Natural killer cell treated with Interleukin-12 subunit alpha and Interleukin-12 subunit beta and Interleukin-15 and Interleukin-18, amount 100 ng/mL, for 72 hours (primary cell): ENCODE measurements at regions not wholly inside any gene's neighbourhood (a gene's known extent, or its start where the extent isn't known, plus 50 kb on each side); places are given as distances from the start of the nearest gene placed in this dataset.

Source experiments
- ATAC-seq, 2 donors: fragments of 150-1000 bp; cut with Tn5 transposase in 1 of 2; sonication (Bioruptor Pico), chemical (Tn5 transposase) in 1 of 2; 2 replicates each; pipeline ENCODE4 v1.10.0; 2021
- DNase-seq: peaks from one replicate; pipeline ENCODE4 v3.0.0; 2022; ENCODE audit warnings: low spot score
- H3K27ac Mint-ChIP-seq, 2 donors: 1 replicate in 1 of 2; 2 replicates in 1 of 2; pipeline ENCODE4 v1.8.0; 2022; ENCODE audit warnings: mixed read lengths in 2 of 2, mild to moderate bottlenecking in 1 of 2, moderate library complexity in 1 of 2
- H3K27me3 Mint-ChIP-seq, 2 donors: 1 replicate in 1 of 2; 2 replicates in 1 of 2; pipeline ENCODE4 v1.8.0; 2022; ENCODE audit warnings: mixed read lengths in 2 of 2
- H3K36me3 Mint-ChIP-seq: one replicate; pipeline ENCODE4 v1.8.0; 2022; ENCODE audit warnings: mixed read lengths
- H3K4me1 Mint-ChIP-seq, 2 donors: 1 replicate in 1 of 2; 2 replicates in 1 of 2; pipeline ENCODE4 v1.8.0; 2022; ENCODE audit warnings: low read depth in 2 of 2, mixed read lengths in 2 of 2, mild to moderate bottlenecking in 1 of 2
- H3K4me3 Mint-ChIP-seq: one replicate; pipeline ENCODE4 v1.8.0; 2022; ENCODE audit warnings: mixed read lengths
- H3K9me3 Mint-ChIP-seq: 2 replicates; pipeline ENCODE4 v1.8.0; 2022; ENCODE audit warnings: mixed read lengths

DNA sequence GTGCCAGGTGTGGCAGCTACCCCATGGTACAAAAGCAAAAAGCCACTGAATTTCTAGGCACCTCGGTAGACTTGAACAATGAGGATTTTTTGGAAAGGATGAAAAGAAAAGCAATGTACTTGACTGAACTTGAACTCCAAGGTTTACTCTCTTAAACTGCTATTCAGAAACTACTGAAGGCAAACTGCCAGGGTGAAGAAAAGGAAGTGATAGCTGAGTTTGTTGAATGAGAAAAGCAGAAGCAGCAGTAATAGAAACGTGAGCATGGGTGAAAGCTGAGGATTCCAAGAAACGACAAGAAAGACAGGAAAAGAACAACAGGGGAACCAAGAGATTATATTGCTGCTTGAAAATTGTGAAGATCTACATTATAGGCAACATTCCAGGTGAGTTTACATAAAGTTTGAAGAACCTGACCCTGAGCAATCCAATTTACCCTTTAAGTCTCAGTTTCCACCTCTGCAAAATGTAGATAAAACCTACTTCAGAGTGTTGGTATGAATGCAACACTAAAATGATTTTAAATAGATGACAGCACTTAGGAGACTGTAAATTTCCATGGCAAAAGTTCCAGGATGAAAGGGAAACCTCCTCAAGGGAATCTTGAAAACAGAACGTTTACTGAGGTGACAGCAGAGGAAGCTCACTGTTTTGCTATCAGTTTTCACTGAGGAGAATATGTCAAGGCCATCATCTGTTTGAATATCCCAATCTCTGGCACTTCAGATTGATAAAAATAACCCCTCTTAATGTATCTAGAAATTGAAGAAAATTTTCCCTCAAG is 245.8 kb downstream of the SPATA31D1 start:
- Mint-ChIP-seq H3K4me1 (no peaks in the 10 kb centered on the region), H3K27me3 (no peaks in the 10 kb centered on the region), H3K9me3 (peaks cover 25% of the 10 kb centered on the region), H3K27ac (no peak overlapping the region), H3K4me3 (no peak overlapping the region), H3K36me3 (peaks cover 12% of the 10 kb centered on the region)
- ATAC-seq (no peak), DNase-seq (no peak)

- ATAC-seq = no peak
- H3K36me3 Mint-ChIP-seq = peaks cover 12% of the 10 kb centered on the region
- H3K27me3 Mint-ChIP-seq = no peaks in the 10 kb centered on the region
- DNase-seq = no peak
- H3K27ac Mint-ChIP-seq = no peak overlapping the region
- no peaks in the 10 kb centered on the region for H3K4me1 Mint-ChIP-seq
- peaks cover 21% of the 10 kb centered on the region for H3K9me3 Mint-ChIP-seq
- no peak overlapping the region for H3K4me3 Mint-ChIP-seq
These were observed 253.9 kb downstream of the SPATA31D1 start for GRCh38 chr9:82242285-82242963.

DNA sequence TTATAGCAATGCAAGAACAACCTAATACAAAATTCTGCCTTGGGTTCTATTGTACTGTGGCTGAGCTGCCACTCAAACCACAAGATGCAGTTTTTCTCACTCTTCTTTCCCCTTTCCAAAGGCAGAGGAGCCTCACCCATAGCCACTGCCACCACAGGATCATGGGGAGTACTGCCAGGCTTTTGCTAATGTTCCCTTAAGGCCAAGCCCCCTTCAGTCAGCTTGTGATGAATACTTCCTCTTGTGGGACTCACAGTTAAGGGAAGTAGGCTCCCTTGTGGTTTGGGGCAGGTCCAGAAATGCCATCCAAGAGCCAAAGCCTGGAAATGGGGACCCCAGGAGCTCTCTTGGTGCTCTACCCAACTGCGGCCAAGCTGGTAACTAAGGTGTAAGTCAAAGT is 258.7 kb downstream of the SPATA31D1 start:
- no peak for ATAC-seq
- Mint-ChIP-seq H3K4me1 (no peaks in the 10 kb centered on the region), H3K27ac (no peak overlapping the region), H3K9me3 (peaks cover 3% of the 10 kb centered on the region), H3K36me3 (no peaks in the 10 kb centered on the region), H3K4me3 (no peak overlapping the region), H3K27me3 (no peaks in the 10 kb centered on the region)
- DNase-seq = no peak

DNA sequence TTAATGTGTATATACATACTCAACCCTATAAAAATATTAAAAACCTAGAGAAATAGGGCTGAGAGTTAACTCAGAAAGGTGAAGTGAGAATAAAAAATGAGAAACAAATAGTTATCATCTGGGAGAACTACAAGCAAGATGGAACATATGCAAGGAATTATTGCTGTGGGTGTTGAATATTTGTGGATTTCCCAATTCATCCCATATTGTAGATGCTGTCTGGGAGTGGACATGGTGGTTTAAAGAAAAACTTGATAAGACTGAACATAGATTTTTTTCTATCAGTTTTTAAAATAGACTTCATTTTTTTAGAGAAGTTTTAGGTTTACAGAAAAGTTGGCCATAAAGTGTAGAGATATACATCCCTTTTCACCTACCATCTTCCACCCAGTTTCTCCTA is 263.5 kb downstream of the SPATA31D1 start:
- Mint-ChIP-seq H3K27me3 (no peaks in the 10 kb centered on the region), H3K4me3 (no peak overlapping the region), H3K27ac (no peak overlapping the region), H3K36me3 (no peaks in the 10 kb centered on the region), H3K4me1 (no peaks in the 10 kb centered on the region), H3K9me3 (no peaks in the 10 kb centered on the region)
- no peak for DNase-seq
- no peak for ATAC-seq

GRCh38 chr9:82254646-82255367 is 266.2 kb downstream of the SPATA31D1 start:
- Mint-ChIP-seq H3K4me3 (no peak overlapping the region), H3K27me3 (no peaks in the 10 kb centered on the region), H3K27ac (no peak overlapping the region), H3K4me1 (no peaks in the 10 kb centered on the region), H3K9me3 (no peaks in the 10 kb centered on the region), H3K36me3 (no peaks in the 10 kb centered on the region)
- ATAC-seq (no peak), DNase-seq (no peak)

DNA sequence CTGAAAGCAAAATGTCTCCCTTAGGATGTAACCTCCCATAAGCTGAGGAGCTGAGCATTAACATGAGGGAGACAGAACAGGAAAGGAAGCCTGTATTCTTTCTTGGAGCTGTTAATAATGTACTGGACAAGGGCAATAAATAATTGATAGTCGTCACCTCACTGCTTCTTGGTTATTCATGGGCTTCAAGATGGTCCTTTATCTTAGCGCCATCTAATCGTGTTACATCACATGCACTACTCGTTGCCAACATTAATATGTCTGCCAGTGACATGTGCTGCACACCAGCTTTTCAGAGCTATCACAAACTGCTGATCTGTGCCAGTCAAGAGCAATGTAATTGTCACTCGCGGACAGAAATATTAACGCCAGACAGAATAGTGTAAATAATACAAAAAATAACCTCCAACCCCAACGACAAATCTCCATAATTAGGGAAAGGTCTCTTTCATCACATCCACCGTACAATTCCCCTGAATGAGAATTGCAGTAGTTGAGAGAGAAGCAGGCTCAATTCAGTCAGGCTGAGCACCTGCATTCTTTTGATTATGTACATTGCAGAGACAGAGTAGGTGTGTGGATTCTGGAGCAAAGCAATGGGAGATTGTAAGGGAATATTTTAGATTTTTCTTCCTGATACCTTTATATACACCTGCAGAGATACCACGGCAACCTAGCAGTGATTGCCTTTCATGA is 267.1 kb downstream of the SPATA31D1 start:
- DNase-seq (no peak), ATAC-seq (no peak)
- H3K27me3 Mint-ChIP-seq = no peaks in the 10 kb centered on the region
- H3K27ac Mint-ChIP-seq = no peak overlapping the region
- H3K4me3 Mint-ChIP-seq = no peak overlapping the region
- H3K36me3 Mint-ChIP-seq = no peaks in the 10 kb centered on the region
- no peaks in the 10 kb centered on the region for H3K4me1 Mint-ChIP-seq
- no peaks in the 10 kb centered on the region for H3K9me3 Mint-ChIP-seq

DNA sequence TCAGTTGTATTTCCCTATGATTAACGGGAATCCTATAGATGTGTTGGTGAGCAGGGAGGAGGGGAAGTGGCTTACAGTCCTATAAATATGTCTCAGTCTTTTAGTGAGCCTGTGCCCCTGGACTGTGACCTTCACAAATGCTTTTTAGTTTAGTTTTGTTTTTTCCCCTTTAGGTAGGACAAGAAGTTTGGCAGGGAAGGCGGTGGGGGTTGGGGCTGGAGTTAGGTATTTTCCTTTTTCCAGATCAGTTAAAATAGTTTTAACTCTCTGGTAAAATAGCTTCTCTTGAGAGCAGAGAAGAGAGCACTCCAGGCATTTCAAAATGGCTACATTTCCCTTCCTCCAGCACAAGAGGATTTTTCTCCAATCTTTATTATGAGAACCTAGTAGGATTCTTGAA is 272.1 kb downstream of the SPATA31D1 start:
- H3K27ac Mint-ChIP-seq = no peak overlapping the region
- H3K9me3 Mint-ChIP-seq = no peaks in the 10 kb centered on the region
- H3K4me1 Mint-ChIP-seq = no peaks in the 10 kb centered on the region
- H3K4me3 Mint-ChIP-seq = no peak overlapping the region
- no peaks in the 10 kb centered on the region for H3K36me3 Mint-ChIP-seq
- H3K27me3 Mint-ChIP-seq = no peaks in the 10 kb centered on the region
- ATAC-seq = no peak
- DNase-seq = no peak

GRCh38 chr9:82263619-82264018 is 275.0 kb downstream of the SPATA31D1 start:
- H3K4me3 Mint-ChIP-seq = no peak overlapping the region
- DNase-seq = no peak

DNA sequence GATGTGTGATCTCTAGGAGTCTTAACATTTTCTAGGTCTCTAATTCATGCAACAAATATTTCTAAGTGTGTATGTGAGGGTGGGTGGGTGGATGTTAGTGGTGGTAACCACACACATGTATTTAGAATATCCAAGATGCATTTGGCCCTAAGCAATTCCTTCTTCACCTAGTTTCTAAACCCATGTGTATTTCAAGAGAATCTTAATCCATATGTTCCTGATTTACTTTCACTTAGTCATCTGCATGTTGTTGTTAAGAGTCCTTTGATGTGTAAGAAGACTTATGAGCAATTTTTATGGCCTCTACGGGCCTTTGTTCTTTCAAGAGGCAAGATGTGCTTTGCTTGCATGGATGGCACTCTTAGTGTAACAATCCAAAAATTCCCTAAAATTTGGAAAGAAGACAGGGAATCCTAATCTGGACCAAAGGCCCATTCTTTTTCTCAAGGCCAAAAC is 282.6 kb downstream of the SPATA31D1 start:
- DNase-seq = no peak
- peaks cover 4% of the 10 kb centered on the region for H3K9me3 Mint-ChIP-seq

More at GRCh38 chr9:82263619-82264018, 275.0 kb downstream of the SPATA31D1 start:
- Mint-ChIP-seq H3K4me1 (no peaks in the 10 kb centered on the region), H3K27ac (no peak overlapping the region), H3K36me3 (no peaks in the 10 kb centered on the region), H3K9me3 (no peaks in the 10 kb centered on the region), H3K27me3 (no peaks in the 10 kb centered on the region)
- no peak for ATAC-seq

GRCh38 chr9:82273121-82273520 is 284.5 kb downstream of the SPATA31D1 start:
- H3K4me3 Mint-ChIP-seq = no peak overlapping the region
- H3K27ac Mint-ChIP-seq = no peak overlapping the region
- DNase-seq (no peak), ATAC-seq (no peak)
- H3K4me1 Mint-ChIP-seq = no peaks in the 10 kb centered on the region
- H3K27me3 Mint-ChIP-seq = no peaks in the 10 kb centered on the region
- no peaks in the 10 kb centered on the region for H3K36me3 Mint-ChIP-seq
- peaks cover 9% of the 10 kb centered on the region for H3K9me3 Mint-ChIP-seq

More for the DNA sequence above, 282.6 kb downstream of the SPATA31D1 start:
- H3K36me3 Mint-ChIP-seq = no peaks in the 10 kb centered on the region
- H3K27ac Mint-ChIP-seq = no peak overlapping the region
- no peaks in the 10 kb centered on the region for H3K27me3 Mint-ChIP-seq
- H3K4me1 Mint-ChIP-seq = no peaks in the 10 kb centered on the region
- ATAC-seq = no peak
- no peak overlapping the region for H3K4me3 Mint-ChIP-seq

DNA sequence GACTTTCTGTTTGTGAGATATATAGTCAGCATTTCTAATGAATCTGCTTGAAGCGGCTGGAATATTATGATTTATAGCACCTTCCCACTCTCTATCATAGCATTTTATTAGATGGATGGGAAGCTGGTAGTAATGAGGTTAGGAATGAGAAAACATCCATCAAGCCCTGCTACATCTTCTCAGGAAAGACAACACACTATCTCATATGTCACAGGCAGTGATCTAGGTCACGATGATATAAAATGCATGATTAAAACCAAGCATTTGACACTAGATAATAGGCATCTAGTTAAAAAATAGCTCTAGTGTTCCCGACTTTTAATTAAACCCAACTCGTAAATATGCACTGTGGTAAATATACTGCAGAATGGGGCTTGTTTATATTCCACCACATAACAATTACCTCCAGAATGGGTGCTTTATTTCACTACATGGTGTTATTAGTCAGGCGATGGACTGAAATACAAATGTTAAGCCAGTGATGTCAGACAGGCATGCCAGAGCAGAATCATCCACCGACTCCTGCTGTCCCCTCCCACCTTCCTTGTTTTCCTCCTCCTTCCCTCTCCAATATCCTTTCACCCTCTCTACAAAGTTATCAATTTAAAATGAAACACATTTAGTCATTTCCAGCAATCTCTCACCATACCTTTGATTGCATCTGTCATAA is 286.8 kb downstream of the SPATA31D1 start:
- H3K27ac Mint-ChIP-seq = no peak overlapping the region
- no peak overlapping the region for H3K4me3 Mint-ChIP-seq
- H3K9me3 Mint-ChIP-seq = peaks cover 12% of the 10 kb centered on the region
- ATAC-seq = no peak
- H3K4me1 Mint-ChIP-seq = no peaks in the 10 kb centered on the region
- no peaks in the 10 kb centered on the region for H3K27me3 Mint-ChIP-seq
- no peaks in the 10 kb centered on the region for H3K36me3 Mint-ChIP-seq
- no peak for DNase-seq

DNA sequence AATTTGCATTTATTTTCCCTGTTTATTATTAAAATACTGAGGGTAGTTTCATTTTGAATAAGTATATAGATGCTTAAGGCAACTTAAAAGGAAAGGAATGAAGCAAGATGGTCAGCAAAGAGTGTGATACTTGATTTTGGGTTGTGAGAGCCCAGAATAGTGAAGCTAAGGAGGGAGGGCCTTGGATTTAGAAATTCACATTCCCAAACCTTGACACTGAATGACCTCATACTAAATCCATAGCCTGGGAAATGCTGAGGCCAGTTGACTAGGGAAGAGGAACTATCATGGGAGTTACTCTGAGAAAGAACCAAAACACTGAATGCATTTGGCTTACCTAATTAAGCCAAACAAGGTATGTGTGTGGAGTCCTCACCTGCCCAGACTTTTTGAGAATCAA is 292.5 kb downstream of the SPATA31D1 start:
- Mint-ChIP-seq H3K27ac (no peak overlapping the region), H3K4me3 (no peak overlapping the region), H3K27me3 (no peaks in the 10 kb centered on the region), H3K9me3 (peaks cover 14% of the 10 kb centered on the region), H3K36me3 (no peaks in the 10 kb centered on the region), H3K4me1 (no peaks in the 10 kb centered on the region)
- ATAC-seq = no peak
- no peak for DNase-seq

DNA sequence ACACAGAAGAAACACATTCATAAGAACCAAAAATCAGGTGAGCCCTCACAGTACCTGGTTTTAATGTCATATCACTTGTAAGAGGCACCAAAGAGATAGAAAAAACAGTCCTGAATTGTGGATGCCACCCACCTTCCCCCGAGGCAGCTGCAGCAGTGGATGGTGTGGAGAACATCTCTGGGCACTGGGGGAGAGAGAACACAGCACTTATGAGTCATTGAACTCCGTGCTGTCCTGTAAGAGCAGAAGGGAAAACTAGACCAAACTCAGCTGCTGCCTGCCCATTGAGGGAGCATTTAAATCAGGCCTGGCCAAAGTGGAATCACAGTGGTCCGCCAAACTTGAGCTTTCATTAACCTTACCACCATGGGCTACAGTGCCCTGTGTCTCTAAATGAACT is 296.2 kb downstream of the SPATA31D1 start:
- Mint-ChIP-seq H3K36me3 (no peaks in the 10 kb centered on the region), H3K4me1 (no peaks in the 10 kb centered on the region), H3K4me3 (no peak overlapping the region), H3K27me3 (no peaks in the 10 kb centered on the region), H3K27ac (no peak overlapping the region), H3K9me3 (peaks cover 13% of the 10 kb centered on the region)
- ATAC-seq (no peak), DNase-seq (no peak)
